Lower leg skin (tissue), 4 donors: ENCODE measurements at regions not wholly inside any gene's neighbourhood (a gene's known extent, or its start where the extent isn't known, plus 50 kb on each side); places are given as distances from the start of the nearest gene placed in this dataset.

Experiments
- DNase-seq, 2 donors: peaks; one replicate each; pipeline ENCODE4 v3.0.0-alpha.2; 2019; ENCODE audit warnings: low spot score in 2 of 2
- H3K4me3 ChIP-seq: fragments of 200-600 bp; sonication (generic); 2 replicates; pipeline ENCODE4 v1.5.1; 2017; ENCODE audit warnings: mild to moderate bottlenecking, low read depth; ENCODE audit not compliant: poor library complexity, severe bottlenecking
- POLR2A ChIP-seq, 2 donors: fragments of 450-650 bp; IDR thresholded peaks; one replicate each; pipeline ENCODE4 v1.6.1; 2016 to 2017; ENCODE audit warnings: antibody characterized with exemption in 2 of 2, mild to moderate bottlenecking in 1 of 2, moderate library complexity in 1 of 2
- WGBS, 2 donors: methylation state at CpG; one replicate each; pipeline ENCODE4 v1.1.5; 2018; 5-methylcytosine and 5-hydroxymethylcytosine counted together
- intact Hi-C: fragments of 100-400 bp; cut with DNase I; formaldehyde crosslinking; loops from one replicate; pipeline ENCODE4 v1.15.0; 2023; ENCODE audit warnings: low total_unique reads
- TF ChIP-seq, protein P1 (sequence below), 3 donors: fragments of 450-650 bp; IDR thresholded peaks; one replicate each; pipeline ENCODE4 v1.5.1; 2016; ENCODE audit warnings: antibody characterized with exemption in 3 of 3, mild to moderate bottlenecking in 3 of 3, moderate library complexity in 2 of 3

DNA sequence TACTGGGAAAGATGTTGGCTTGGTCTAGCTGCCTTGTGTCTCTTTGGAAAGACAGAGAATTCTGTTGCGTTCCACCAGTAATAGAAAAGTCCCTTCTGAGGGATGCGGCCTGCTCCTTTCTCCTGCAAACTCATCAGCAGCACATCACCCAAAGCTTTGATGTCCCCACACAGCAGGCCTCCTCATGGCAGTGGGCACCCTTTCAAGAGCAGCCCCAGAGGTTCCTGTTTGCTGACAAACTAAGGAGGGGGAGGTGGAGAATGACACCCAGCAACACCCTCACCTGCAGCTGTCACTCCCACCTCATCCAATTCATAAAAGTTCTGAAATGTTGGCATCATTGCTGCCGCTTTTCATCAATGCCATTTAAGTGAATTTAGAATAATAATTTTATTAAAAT, 556.6 kb downstream of the BCL11A start:
- intact Hi-C loops: no loop called here
- no peak overlapping the region for H3K4me3 ChIP-seq
- no peak for DNase-seq
- 58 to 96% methylated on average over 3 of the region's 3 CpGs for WGBS, 2 donors
- TF ChIP-seq POLR2A (IDR thresholded peaks at IDR 0.05): no peak
- TF ChIP-seq, protein P1, sequence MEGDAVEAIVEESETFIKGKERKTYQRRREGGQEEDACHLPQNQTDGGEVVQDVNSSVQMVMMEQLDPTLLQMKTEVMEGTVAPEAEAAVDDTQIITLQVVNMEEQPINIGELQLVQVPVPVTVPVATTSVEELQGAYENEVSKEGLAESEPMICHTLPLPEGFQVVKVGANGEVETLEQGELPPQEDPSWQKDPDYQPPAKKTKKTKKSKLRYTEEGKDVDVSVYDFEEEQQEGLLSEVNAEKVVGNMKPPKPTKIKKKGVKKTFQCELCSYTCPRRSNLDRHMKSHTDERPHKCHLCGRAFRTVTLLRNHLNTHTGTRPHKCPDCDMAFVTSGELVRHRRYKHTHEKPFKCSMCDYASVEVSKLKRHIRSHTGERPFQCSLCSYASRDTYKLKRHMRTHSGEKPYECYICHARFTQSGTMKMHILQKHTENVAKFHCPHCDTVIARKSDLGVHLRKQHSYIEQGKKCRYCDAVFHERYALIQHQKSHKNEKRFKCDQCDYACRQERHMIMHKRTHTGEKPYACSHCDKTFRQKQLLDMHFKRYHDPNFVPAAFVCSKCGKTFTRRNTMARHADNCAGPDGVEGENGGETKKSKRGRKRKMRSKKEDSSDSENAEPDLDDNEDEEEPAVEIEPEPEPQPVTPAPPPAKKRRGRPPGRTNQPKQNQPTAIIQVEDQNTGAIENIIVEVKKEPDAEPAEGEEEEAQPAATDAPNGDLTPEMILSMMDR (IDR thresholded peaks at IDR 0.05): no peak

DNA sequence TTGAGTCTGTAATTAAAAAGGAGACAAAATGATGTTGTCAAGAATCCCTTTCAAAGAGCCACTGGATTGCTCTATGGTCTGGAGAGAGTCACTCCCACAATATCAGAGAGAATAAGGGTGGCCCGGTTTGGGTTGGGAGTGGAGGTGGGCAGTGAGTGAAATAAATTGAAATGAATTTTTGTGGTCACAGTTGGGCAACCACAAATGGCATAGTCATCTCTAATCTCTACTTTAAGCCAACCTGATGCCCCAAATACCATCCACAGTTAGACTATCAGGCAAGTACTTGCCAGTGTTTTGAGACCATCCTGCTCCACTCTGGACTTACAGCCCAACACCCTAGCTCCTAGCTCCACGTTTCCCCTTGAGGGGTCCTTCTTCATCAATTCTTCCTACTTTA, 559.7 kb downstream of the BCL11A start:
- 77 to 80% methylated on average over 2 of the region's 2 CpGs for WGBS, 2 donors
- DNase-seq: no peak
- H3K4me3 ChIP-seq: no peak overlapping the region
- TF ChIP-seq POLR2A (IDR thresholded peaks at IDR 0.05): no peak
- TF ChIP-seq, protein P1 (IDR thresholded peaks at IDR 0.05): no peak
- intact Hi-C loops: no loop called here

DNA sequence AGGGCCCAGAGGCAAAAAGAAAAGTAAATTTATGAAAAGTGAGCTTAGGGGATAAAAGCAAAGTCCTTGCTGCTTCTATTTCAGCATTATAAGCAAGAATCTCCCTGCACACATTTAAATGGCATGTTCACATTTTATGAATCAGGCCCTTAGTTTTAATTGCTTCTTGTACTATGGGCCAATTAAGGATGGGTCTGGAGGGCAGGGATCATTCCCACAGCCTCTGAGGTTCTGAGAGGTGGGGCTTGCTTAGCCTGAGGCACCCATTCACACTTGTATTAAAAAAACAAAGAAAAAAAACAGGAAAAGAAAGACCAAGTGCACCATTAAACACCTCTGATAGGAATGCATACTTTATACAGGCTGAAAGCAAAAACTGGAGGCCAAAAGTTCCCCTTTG, 565.1 kb downstream of the BCL11A start:
- TF ChIP-seq, protein P1 (IDR thresholded peaks at IDR 0.05): no peak
- no peak for TF ChIP-seq POLR2A (IDR thresholded peaks at IDR 0.05)
- H3K4me3 ChIP-seq: no peak overlapping the region
- intact Hi-C loops: no loop called here
- DNase-seq: no peak

DNA sequence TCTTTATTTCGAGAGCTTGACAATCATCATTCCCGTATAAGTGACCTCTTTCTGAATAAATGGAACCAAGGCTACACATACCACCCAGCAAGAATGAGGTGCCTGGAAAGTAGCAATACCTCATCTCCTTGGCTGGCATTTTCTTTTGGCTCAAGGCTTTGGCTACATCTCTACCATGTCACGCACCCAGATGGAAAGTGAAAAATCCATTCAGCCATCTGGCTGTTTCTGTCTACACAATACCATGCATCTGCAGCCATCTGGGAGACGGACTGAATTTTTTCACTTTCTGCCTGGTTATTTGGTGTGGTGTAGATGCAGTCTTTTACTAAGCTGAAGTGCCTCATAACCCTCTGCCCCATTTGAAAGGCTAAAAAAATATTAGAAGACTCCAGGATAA, 566.9 kb downstream of the BCL11A start:
- H3K4me3 ChIP-seq: no peak overlapping the region
- no peak for DNase-seq
- 58 to 83% methylated on average over 4 of the region's 4 CpGs for WGBS, 2 donors
- intact Hi-C loops: no loop called here
- TF ChIP-seq, protein P1 (IDR thresholded peaks at IDR 0.05): no peak
- no peak for TF ChIP-seq POLR2A (IDR thresholded peaks at IDR 0.05)

DNA sequence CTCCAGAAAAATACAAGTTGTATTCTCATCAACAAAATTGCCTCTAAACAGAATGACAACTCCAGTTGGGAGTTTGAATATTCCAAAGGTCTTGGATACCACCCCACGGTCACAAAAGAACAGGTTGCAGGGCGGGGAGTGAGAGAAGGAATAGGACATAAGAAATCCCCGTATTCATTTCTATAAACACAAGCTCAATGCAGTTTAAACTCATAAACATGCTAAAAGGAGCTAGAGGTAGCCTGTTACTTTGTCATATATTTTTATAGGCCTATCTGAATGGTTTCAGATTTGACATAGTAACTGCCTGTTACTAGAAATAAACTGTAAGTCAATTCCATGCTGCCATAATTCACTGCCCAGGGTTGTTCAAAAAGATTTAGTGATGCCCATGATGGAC, 567.5 kb downstream of the BCL11A start:
- TF ChIP-seq, protein P1 (IDR thresholded peaks at IDR 0.05): no peak
- TF ChIP-seq POLR2A (IDR thresholded peaks at IDR 0.05): no peak
- DNase-seq: no peak
- H3K4me3 ChIP-seq: no peak overlapping the region
- intact Hi-C loops: no loop called here
- WGBS, 2 donors: 93 to 96% methylated on average over 3 of the region's 3 CpGs

DNA sequence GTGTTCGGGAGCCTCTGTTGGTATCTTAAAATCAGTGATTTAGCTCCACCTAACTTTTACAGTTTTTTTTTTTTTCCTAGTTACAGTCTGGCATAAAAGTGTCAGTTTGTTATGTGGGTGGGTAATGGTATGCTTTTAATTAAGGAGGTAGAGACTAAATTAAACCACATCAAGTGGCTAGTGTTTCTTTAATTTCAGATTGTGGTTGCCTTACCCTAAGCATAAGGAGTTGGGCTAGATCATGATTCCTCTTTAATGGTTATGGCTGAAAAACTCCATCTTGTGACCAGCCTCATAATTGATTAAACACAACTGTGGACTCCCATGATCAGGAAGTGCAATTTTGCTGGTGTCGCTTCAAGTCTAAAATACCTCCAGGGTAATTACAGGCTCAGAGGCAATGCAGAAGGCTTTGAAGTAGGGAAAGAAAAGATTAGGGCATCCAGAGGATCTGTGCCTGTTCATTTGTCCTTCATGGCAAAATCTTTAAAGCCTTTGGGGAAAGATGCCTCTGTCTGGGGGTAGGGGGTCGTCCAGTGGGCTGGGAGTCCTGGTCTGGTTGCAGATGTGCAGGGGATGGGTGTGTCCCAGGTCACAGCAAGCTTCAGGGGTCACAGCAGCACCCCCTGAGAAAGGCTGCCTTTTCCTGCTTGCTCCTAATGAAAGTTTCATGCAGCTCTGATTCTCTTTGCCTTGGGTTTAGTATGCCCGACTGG, 579.2 kb downstream of the BCL11A start:
- WGBS, 2 donors: 46 to 47% methylated on average over 4 of the region's 4 CpGs
- intact Hi-C loops: no loop called here

More for the DNA sequence above, 579.2 kb downstream of the BCL11A start:
- no peak for TF ChIP-seq POLR2A (IDR thresholded peaks at IDR 0.05)
- TF ChIP-seq, protein P1 (IDR thresholded peaks at IDR 0.05): no peak
- H3K4me3 ChIP-seq: no peak overlapping the region
- DNase-seq: no peak
